ENCODE measurements at regions not wholly inside any gene's neighbourhood (a gene's known extent, or its start where the extent isn't known, plus 50 kb on each side); places are given as distances from the start of the nearest gene placed in this dataset.

DNA sequence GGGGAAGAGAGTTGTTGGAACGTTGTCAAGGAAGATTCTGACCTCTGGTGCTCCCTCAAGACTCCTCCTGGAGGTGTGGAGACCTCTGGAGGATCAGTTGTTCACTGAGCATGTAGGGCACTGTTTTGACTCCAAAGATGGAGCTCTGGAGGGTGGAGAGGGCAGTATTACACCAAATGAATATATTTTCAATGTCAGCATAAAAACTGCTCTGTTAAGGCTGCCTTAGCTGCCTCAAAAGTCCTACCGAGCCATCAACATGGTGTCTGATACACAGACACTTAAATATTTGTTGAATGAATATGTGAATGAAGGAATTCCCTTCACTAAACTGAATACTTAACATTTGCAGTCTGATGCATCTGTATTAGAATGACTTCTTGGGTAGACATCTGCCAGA lies 144.2 kb upstream of the SPON1 start:
- H3K27me3 Mint-ChIP-seq (ENCODE audit: unreplicated experiment), result peaks cover 11% of the 10 kb centered on the region
- no peak for DNase-seq (ENCODE audit: extremely low spot score, unreplicated experiment)
- no peak overlapping the region for H3K4me3 Mint-ChIP-seq (ENCODE audit: unreplicated experiment)
- TF ChIP-seq, protein P1, sequence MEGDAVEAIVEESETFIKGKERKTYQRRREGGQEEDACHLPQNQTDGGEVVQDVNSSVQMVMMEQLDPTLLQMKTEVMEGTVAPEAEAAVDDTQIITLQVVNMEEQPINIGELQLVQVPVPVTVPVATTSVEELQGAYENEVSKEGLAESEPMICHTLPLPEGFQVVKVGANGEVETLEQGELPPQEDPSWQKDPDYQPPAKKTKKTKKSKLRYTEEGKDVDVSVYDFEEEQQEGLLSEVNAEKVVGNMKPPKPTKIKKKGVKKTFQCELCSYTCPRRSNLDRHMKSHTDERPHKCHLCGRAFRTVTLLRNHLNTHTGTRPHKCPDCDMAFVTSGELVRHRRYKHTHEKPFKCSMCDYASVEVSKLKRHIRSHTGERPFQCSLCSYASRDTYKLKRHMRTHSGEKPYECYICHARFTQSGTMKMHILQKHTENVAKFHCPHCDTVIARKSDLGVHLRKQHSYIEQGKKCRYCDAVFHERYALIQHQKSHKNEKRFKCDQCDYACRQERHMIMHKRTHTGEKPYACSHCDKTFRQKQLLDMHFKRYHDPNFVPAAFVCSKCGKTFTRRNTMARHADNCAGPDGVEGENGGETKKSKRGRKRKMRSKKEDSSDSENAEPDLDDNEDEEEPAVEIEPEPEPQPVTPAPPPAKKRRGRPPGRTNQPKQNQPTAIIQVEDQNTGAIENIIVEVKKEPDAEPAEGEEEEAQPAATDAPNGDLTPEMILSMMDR (IDR thresholded peaks at IDR 0.05), result no peak
- no peak overlapping the region for H3K27ac Mint-ChIP-seq (ENCODE audit: unreplicated experiment)
- no peaks in the 10 kb centered on the region for H3K4me1 Mint-ChIP-seq (ENCODE audit: unreplicated experiment)
- H3K9me3 Mint-ChIP-seq (ENCODE audit: unreplicated experiment), result no peaks in the 10 kb centered on the region
- no peaks in the 10 kb centered on the region for H3K36me3 Mint-ChIP-seq (ENCODE audit: unreplicated experiment)

DNA sequence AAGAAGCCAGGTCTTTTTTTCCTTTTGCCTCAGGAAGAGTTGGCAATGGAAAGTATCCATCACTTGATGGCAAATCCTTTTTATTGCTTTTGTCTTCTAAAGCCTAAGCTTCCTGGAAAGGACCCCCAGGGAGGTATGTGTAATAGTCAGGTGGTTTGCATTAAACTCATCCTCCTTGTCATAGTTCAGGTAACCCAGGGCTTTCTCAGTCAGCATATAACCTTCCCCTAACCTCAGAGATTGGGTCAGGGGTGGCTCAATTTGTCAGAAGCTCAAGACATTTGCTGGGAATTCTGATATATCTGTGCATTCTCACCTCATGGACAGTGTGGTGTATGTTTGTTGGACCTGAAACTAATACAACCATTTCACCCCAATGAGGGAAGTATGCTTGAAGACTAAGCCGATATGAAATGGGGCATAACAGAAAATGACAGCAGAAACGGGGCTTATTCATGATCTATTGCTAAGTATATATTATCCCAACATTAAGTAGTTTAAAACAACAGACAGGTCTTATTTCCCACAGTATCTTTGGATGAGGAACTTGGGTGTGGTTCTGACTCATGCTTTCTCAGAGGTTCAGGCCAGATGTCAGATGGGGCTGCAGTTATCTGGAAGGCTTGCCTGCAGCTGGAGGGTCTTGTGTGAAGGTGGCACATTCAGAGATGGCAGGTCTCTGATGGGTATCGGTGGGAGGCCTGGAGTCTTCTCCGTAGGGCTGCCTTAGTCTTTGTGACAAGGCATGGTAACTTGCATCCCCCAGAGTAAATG lies 135.8 kb upstream of the SPON1 start:
- Mint-ChIP-seq H3K4me3 (ENCODE audit: unreplicated experiment) (no peak overlapping the region), H3K4me1 (ENCODE audit: unreplicated experiment) (no peaks in the 10 kb centered on the region), H3K9me3 (ENCODE audit: unreplicated experiment) (peaks cover 5% of the 10 kb centered on the region), H3K27ac (ENCODE audit: unreplicated experiment) (no peak overlapping the region), H3K27me3 (ENCODE audit: unreplicated experiment) (peaks cover 9% of the 10 kb centered on the region), H3K36me3 (ENCODE audit: unreplicated experiment) (no peaks in the 10 kb centered on the region)
- DNase-seq (ENCODE audit: extremely low spot score, unreplicated experiment), result no peak
- TF ChIP-seq, protein P1 (IDR thresholded peaks at IDR 0.05), result no peak

DNA sequence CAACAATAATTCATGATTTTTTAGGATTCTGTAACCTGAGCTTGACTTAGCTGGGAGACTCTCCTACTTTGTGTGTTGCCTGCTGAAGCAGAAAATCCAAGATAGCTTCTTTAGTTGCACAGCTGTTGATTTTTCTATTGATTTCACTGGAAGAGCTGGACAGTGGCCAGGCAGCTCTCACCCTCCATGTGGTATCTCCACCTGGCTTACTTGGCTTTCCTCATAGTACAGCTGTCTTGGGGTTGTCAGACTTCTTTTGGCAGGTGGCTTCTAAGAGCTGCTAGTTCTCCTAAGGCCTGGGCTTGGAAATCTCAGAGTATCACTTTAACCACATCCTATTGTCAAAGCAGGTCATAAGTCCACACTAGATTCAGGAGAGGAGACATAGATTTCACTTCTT lies 130.8 kb upstream of the SPON1 start:
- Mint-ChIP-seq H3K9me3 (ENCODE audit: unreplicated experiment) (peaks cover 5% of the 10 kb centered on the region), H3K36me3 (ENCODE audit: unreplicated experiment) (no peaks in the 10 kb centered on the region), H3K4me3 (ENCODE audit: unreplicated experiment) (no peak overlapping the region), H3K4me1 (ENCODE audit: unreplicated experiment) (no peaks in the 10 kb centered on the region), H3K27ac (ENCODE audit: unreplicated experiment) (no peak overlapping the region), H3K27me3 (ENCODE audit: unreplicated experiment) (peaks cover 2% of the 10 kb centered on the region)
- no peak for DNase-seq (ENCODE audit: extremely low spot score, unreplicated experiment)
- TF ChIP-seq, protein P1 (IDR thresholded peaks at IDR 0.05), result no peak

DNA sequence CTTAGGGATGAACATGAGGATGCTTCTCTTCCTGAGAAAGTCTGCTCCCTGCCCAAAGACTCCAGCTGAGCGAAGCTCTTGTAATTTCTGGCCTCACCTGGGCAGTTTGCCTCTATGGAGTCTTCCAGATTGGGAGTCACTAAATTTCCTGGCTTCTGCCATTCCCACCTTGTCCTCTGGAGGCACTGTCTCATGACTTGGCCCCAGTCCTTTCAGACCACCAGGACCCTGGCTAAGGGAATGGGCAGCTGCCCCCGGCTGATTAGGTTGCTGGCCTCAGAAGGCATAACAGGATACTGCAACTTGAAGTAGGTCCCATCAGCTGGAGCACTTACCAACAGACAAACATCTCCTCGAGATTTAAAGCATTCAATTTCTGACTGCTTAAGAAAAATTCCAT lies 128.1 kb upstream of the SPON1 start:
- no peak overlapping the region for H3K27ac Mint-ChIP-seq (ENCODE audit: unreplicated experiment)
- no peaks in the 10 kb centered on the region for H3K4me1 Mint-ChIP-seq (ENCODE audit: unreplicated experiment)
- no peak for DNase-seq (ENCODE audit: extremely low spot score, unreplicated experiment)
- H3K4me3 Mint-ChIP-seq (ENCODE audit: unreplicated experiment), result no peak overlapping the region
- H3K27me3 Mint-ChIP-seq (ENCODE audit: unreplicated experiment), result peaks cover 7% of the 10 kb centered on the region
- TF ChIP-seq, protein P1 (IDR thresholded peaks at IDR 0.05), result peak; percentile 16
- H3K36me3 Mint-ChIP-seq (ENCODE audit: unreplicated experiment), result no peaks in the 10 kb centered on the region
- H3K9me3 Mint-ChIP-seq (ENCODE audit: unreplicated experiment), result peaks cover 5% of the 10 kb centered on the region

DNA sequence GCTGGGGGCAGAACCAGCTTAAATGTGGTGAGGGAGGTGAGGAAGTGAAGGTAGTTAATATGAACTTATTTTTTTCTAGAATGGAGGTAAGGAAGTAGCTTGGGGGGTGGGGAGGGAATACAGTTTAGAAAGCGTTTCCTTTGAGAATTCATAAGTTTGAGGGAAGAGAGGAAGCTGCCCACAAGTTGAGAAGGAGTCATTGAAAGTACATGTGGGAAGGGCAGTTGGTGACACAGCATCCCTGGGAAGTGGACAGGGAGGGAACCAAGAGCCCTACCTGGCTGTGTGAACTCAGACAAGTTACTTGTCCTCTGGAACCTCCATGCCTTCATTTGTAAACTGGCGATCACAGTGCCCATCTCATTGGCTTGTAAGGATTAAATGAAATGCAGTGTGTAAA lies 125.9 kb upstream of the SPON1 start:
- H3K36me3 Mint-ChIP-seq (ENCODE audit: unreplicated experiment), result no peaks in the 10 kb centered on the region
- H3K27ac Mint-ChIP-seq (ENCODE audit: unreplicated experiment), result no peak overlapping the region
- no peak overlapping the region for H3K4me3 Mint-ChIP-seq (ENCODE audit: unreplicated experiment)
- peaks cover 7% of the 10 kb centered on the region for H3K27me3 Mint-ChIP-seq (ENCODE audit: unreplicated experiment)
- no peaks in the 10 kb centered on the region for H3K9me3 Mint-ChIP-seq (ENCODE audit: unreplicated experiment)
- TF ChIP-seq, protein P1 (IDR thresholded peaks at IDR 0.05), result no peak
- DNase-seq (ENCODE audit: extremely low spot score, unreplicated experiment), result no peak
- H3K4me1 Mint-ChIP-seq (ENCODE audit: unreplicated experiment), result no peaks in the 10 kb centered on the region
